ENCODE measurements at regions not wholly inside any gene's neighbourhood (a gene's known extent, or its start where the extent isn't known, plus 50 kb on each side); places are given as distances from the start of the nearest gene placed in this dataset.

- Histone ChIP-seq H3K4me3 (no peak overlapping the region), H3K36me3 (no peaks in the 10 kb centered on the region), H3K9me3 (replicated peaks) (no peaks in the 10 kb centered on the region), H3K27me3 (replicated peaks) (no peaks in the 10 kb centered on the region), H3K27ac (no peak overlapping the region), H3K4me1 (replicated peaks) (no peaks in the 10 kb centered on the region; the same call in 1 of the 2 replicates)
- DNase-seq (ENCODE audit: low read depth in 1 of 2, low spot score in 2 of 2), result no peak
Observed at GRCh38 chr2:192246297-192246696, 51.6 kb upstream of the TMEFF2 start.

GRCh38 chr2:192245329-192245728 is 50.6 kb upstream of the TMEFF2 start:
- Histone ChIP-seq H3K27me3 (replicated peaks) (no peaks in the 10 kb centered on the region), H3K4me1 (replicated peaks) (no peaks in the 10 kb centered on the region; the same call in 1 of the 2 replicates), H3K36me3 (no peaks in the 10 kb centered on the region), H3K9me3 (replicated peaks) (no peaks in the 10 kb centered on the region), H3K4me3 (no peak overlapping the region), H3K27ac (no peak overlapping the region)
- no peak for DNase-seq (ENCODE audit: low read depth in 1 of 2, low spot score in 2 of 2)

Data from SJSA1 (cell line).